ENCODE measurements at regions not wholly inside any gene's neighbourhood (a gene's known extent, or its start where the extent isn't known, plus 50 kb on each side); places are given as distances from the start of the nearest gene placed in this dataset.

DNA sequence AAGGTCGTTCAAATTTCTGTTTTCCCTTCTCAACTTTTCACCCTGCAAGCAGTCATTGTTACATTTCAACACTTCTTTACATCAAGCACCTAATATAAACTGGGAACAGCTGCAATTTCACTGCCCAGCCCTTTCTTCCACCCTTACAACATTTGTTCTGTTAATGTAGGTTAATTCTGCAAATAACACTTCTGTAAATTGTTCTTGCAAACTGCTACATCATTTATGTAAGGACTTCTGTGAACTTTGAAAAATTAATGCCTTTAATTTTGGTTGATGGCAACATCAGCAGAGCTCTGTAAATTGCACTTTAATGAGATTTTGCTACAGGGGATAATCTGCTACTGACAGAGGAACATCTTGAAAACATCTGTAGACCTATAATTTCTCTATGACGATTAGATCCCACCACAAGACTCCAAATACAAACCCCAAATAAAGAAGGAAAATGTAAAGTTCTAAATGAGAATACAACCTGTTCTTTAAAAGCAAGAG, 93.5 kb downstream of the ZIC4 start:
- DNase-seq (peak in 2 of 4 donors; percentile 36 to 50), ATAC-seq (no peak)
- Histone ChIP-seq H3K36me3 (no peaks in the 10 kb centered on the region), H3K9me3 (no peaks in the 10 kb centered on the region), H3K4me3 (no peak overlapping the region), H3K4me1 (no peaks in the 10 kb centered on the region), H3K27ac (no peak overlapping the region), H3K27me3 (no peaks in the 10 kb centered on the region)
- TF ChIP-seq, protein P1, sequence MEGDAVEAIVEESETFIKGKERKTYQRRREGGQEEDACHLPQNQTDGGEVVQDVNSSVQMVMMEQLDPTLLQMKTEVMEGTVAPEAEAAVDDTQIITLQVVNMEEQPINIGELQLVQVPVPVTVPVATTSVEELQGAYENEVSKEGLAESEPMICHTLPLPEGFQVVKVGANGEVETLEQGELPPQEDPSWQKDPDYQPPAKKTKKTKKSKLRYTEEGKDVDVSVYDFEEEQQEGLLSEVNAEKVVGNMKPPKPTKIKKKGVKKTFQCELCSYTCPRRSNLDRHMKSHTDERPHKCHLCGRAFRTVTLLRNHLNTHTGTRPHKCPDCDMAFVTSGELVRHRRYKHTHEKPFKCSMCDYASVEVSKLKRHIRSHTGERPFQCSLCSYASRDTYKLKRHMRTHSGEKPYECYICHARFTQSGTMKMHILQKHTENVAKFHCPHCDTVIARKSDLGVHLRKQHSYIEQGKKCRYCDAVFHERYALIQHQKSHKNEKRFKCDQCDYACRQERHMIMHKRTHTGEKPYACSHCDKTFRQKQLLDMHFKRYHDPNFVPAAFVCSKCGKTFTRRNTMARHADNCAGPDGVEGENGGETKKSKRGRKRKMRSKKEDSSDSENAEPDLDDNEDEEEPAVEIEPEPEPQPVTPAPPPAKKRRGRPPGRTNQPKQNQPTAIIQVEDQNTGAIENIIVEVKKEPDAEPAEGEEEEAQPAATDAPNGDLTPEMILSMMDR (IDR thresholded peaks at IDR 0.05), result no peak
- intact Hi-C loops (cut with DNase I), result no loop called here

DNA sequence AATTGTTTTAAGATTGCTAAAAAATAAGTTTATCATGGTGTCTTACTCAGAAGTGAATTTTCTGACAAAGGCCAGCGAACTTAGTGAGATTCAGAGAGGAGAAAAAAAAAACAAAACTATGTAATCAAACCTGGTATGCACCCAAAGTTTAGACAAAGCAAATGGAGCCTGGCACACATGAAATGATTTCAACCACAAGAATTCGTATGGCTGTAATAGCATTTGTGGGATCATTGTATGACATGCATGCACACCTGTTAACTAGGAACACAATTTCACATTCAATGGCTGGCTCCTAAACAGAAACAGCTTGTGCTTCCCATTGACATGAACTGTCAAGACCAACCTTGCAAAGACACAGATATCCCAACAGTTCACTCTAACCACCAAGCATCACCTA, 94.6 kb downstream of the ZIC4 start:
- no peaks in the 10 kb centered on the region for H3K36me3 ChIP-seq
- intact Hi-C loops (cut with DNase I), result no loop called here
- TF ChIP-seq, protein P1 (IDR thresholded peaks at IDR 0.05), result no peak
- no peaks in the 10 kb centered on the region for H3K4me1 ChIP-seq
- H3K27me3 ChIP-seq, result no peaks in the 10 kb centered on the region
- H3K9me3 ChIP-seq, result no peaks in the 10 kb centered on the region
- no peak overlapping the region for H3K4me3 ChIP-seq
- H3K27ac ChIP-seq, result no peak overlapping the region
- DNase-seq (no peak), ATAC-seq (no peak)

DNA sequence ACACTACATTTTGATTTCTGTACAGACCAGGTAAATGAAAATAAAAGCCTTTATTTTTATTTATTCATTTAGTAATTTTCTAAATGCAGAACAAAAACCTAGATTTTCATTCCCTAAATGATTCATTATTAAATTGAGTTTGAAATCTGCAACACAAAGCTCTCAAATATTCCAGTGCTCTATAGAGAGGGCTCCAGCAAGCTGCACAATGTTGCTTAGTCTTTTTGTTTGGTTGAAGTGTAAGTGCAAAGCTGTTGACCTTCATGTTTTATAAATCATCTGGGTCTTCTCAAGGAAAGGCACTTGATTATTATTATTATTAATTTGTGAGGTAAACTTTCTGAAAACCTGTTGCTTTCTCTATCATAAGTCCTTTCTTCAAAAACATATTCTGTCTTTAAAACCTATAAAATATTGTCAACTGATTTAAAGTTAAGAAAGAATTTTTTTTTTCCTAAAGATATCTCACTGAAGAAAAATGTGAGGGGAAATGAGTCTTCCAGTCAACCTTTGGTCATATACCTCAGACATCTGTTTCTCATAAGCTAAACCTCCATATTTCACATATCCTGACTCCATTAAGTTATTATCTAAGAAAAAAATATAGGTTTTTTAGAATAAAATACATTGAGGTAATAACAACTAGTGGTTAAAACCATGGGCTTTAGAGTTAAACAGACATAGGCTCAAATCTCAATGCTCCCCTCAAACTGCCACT, 100.7 kb downstream of the ZIC4 start:
- no peak overlapping the region for H3K4me3 ChIP-seq
- no peak for DNase-seq
- H3K9me3 ChIP-seq, result no peaks in the 10 kb centered on the region
- TF ChIP-seq, protein P1 (IDR thresholded peaks at IDR 0.05), result no peak
- no peaks in the 10 kb centered on the region for H3K4me1 ChIP-seq
- no peak overlapping the region for H3K27ac ChIP-seq
- H3K36me3 ChIP-seq, result no peaks in the 10 kb centered on the region
- H3K27me3 ChIP-seq, result no peaks in the 10 kb centered on the region
- intact Hi-C loops (cut with DNase I), result no loop called here
- no peak for ATAC-seq

DNA sequence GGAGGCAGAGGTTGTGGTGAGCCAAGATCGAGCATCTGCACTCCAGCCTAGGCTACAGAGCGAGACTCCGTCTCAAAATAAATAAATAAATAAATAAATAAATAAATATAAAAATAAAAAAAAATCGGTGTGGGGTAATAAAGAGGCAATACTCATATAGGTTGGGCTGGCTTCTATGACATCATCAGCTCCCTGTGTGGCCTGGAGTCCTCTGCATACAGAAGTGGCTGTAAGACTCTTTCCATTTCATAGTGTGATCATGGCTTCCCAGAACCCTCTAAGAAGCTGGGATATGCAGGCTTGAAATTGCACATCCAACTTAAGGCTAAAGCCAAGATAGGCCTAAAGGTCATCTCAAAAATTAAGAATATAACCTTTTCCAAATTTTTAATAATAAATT, 101.6 kb downstream of the ZIC4 start:
- ATAC-seq (no peak), DNase-seq (no peak)
- no peaks in the 10 kb centered on the region for H3K36me3 ChIP-seq
- H3K27me3 ChIP-seq, result no peaks in the 10 kb centered on the region
- TF ChIP-seq, protein P1 (IDR thresholded peaks at IDR 0.05), result no peak
- intact Hi-C loops (cut with DNase I), result no loop called here
- no peak overlapping the region for H3K27ac ChIP-seq
- no peaks in the 10 kb centered on the region for H3K9me3 ChIP-seq
- H3K4me3 ChIP-seq, result no peak overlapping the region
- H3K4me1 ChIP-seq, result no peaks in the 10 kb centered on the region

DNA sequence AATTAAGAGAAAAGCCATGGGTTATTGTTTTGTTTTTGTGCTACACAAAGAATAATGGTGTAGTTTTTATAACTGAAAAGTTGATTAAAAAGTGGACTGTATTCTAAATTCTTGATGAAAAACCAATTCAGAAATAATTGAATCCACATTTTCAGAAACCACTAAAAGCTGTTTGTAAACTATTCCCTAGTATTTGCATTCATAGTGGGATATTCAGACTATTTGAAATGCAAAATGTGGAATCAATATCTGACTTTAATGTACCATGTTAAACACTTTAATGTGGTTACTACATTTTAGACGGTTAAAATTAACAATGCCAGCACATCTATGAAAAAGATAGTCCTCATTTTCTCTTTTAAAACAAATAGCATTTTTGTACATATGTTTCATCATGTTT, 104.6 kb downstream of the ZIC4 start:
- no peak overlapping the region for H3K4me3 ChIP-seq
- no peaks in the 10 kb centered on the region for H3K27me3 ChIP-seq
- intact Hi-C loops (cut with DNase I), result no loop called here
- ATAC-seq (no peak), DNase-seq (no peak)
- H3K27ac ChIP-seq, result no peak overlapping the region
- no peaks in the 10 kb centered on the region for H3K36me3 ChIP-seq
- H3K9me3 ChIP-seq, result no peaks in the 10 kb centered on the region
- H3K4me1 ChIP-seq, result no peaks in the 10 kb centered on the region
- TF ChIP-seq, protein P1 (IDR thresholded peaks at IDR 0.05), result no peak

Measured in left lung (tissue), 4 donors.